DND-41 (cell line): ENCODE measurements at regions not wholly inside any gene's neighbourhood (a gene's known extent, or its start where the extent isn't known, plus 50 kb on each side); places are given as distances from the start of the nearest gene placed in this dataset.

Experiments
- CTCF ChIP-seq: IDR thresholded peaks from 2 replicates; pipeline ENCODE4 v1.5.1; 2012; ENCODE audit warnings: borderline replicate concordance, low read length, moderate library complexity, mild to moderate bottlenecking; ENCODE audit not compliant: poor library complexity, severe bottlenecking; ENCODE audit errors: extremely low read depth
- EZH2 ChIP-seq: IDR thresholded peaks from 3 replicates; pipeline ENCODE4 v1.6.1; 2012; ENCODE audit warnings: borderline replicate concordance, low read depth, mild to moderate bottlenecking, moderate library complexity, low read length, inconsistent platforms; ENCODE audit not compliant: severe bottlenecking

DNA sequence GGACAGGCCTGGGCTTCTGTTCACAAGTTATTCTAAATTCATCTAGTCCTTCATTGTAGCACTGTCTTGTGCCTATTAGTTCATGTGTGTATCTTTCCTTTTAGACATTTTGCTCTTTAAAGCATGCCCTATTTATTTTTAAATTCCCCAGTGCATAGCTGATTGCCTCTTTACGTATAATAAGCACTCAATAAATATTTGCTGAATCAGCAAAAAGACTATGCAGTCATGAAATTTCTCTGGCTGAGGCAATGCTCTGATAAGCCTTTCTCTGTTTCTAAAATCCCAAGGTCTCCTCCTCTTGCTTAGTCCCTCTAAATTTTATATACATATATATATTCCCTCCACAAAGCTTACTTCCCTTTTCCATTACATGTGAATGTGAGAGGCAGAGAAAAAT is 315.9 kb upstream of the PCSK5 start:
- no peak for TF ChIP-seq CTCF
- no peak for TF ChIP-seq EZH2
